Dedifferentiated amniotic fluid mesenchymal stem cell (primary cell): ENCODE measurements at regions not wholly inside any gene's neighbourhood (a gene's known extent, or its start where the extent isn't known, plus 50 kb on each side); places are given as distances from the start of the nearest gene placed in this dataset.

Source experiments
- DNase-seq: peaks from one replicate; pipeline ENCODE4 v3.0.0-alpha.2; 2016; ENCODE audit errors: extremely low spot score

DNA sequence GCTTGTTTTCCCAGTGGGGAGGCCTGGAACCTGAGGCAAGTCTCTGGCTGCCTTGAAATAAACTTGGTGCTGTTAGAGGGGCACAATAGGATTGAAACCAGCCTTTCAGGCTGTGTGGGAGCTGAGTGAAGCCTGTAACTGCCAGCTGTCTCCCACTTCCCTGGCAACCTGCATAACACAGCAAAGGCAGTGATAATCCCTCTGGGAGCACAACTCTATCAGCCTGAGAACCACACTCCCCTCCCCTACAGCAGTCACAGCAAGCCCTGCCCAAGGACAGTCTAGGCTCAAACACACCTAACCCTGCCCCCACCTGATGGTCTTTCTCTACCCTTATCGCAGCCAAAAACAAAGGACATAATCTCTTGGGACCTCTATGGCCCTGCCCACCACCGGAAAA is 683.8 kb upstream of the ATXN8OS start:
- DNase-seq: no peak

DNA sequence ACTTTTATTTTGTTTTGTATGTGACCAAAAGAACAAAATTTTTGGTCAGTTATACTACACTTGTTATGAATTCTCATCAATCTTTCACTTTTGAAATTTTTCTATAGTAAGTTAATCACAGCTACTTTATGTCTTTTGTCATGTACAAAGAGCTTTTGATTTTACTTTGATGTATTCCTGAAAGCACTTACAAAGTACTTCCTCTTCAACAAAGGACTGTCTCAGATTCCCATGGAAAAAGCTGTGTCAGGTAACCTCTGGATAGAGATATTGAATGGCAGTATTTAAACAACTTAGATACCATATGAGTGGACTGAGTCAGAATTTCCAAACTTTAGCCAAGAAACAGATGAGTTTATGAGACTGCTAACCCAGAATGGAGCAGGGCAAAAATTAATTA is 689.3 kb upstream of the ATXN8OS start:
- no peak for DNase-seq

DNA sequence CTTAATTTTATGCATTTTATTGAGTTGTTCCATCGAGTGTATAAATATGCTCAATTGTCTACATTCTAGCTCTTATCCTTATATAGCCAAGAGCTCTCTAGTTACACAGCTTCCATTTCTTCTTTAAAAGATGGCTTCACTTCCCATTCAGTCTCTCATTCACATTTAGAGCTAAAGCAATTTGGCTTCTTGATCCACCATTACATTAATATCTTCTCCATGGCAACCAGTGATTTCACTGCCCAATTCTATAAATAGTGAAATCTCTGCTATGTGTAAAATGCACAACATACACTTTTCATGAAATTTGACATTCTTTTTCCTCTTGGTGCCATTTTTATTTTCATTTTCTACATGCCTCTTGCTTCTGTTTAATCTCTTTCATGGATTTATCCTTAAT is 696.9 kb upstream of the ATXN8OS start:
- no peak for DNase-seq

DNA sequence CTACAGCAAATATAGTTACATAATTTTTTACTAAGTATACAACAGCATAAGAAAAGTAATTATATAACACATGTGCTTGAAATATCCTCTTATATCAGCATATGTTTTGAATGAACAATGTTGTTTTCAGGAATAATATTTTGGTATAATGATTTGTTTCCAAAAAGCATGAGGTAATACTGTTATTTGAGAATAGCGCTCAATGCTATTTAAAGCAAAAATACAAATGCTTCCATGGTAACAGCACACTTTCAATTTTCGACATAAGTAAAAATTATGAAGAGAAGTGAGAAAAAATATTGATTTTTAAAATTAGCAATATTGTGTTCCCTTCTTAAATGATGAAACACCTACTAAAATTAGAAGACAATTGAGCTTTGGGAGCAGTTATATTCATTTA is 715.9 kb upstream of the ATXN8OS start:
- no peak for DNase-seq

DNA sequence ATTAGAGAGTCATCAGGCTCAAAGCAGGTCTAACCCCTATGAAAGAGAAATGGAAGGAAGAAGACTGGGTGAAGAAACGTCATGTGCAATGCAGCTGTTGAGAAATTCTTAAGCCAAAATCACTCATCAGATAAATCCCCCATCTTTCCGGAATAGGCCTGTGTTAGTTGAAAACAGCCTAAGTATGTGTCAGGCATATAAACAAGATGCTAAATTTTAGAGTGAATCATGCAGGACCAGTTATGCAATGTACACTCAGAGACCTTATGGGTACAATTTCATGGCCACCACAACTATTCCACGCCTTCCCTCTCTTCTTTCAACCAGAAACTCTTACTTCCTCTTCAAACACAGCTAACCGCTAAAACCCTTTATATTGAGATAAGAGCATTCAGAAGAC is 717.7 kb upstream of the ATXN8OS start:
- no peak for DNase-seq

DNA sequence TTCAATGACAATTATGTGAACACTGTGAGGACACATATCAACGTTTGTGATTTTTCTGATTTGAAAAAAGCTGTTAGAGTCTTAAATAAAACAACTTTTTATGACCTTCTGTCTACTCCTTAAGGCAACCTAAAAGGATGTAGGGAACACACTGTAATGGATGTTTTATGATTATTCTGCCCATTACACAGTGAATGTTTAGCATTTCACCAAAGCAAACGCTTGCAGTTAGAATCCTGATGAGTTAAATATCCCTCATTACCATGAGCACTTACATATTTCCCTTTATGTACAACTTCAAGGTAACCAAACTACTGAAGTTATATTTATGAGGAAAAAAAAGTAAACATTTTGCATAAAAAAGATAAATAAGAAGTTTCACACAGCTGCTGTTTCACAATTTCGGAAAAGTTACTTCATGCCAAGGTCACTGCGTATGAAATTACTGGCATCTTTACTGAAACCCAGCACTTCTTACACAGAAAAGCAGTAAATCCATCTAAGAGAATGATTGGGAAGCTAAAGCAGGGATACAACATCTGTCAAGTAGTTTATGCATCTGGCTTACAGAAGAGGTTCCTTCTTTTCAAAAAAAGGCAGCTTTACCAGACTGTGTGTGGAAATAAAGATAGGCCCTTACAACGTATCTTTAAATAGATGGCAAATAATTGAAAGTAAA is 733.7 kb upstream of the ATXN8OS start:
- no peak for DNase-seq

DNA sequence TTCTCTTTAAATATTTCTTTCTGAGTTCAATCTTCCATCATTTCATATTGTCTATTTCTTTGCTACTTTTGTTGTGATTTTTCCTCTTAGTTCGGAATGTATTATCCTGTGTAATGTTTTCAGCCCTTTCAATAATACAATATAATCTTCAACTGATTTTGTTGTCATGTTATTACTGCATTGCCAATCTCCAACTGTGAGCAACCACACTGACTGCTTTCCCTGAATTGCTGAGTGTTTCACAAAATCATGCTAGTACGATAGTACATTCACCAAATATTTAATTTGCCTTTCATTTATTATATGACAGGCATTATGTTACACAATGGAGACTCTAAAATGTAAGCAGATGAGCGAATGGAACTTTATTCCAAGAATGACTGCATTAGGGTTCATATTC is 744.3 kb upstream of the ATXN8OS start:
- no peak for DNase-seq

DNA sequence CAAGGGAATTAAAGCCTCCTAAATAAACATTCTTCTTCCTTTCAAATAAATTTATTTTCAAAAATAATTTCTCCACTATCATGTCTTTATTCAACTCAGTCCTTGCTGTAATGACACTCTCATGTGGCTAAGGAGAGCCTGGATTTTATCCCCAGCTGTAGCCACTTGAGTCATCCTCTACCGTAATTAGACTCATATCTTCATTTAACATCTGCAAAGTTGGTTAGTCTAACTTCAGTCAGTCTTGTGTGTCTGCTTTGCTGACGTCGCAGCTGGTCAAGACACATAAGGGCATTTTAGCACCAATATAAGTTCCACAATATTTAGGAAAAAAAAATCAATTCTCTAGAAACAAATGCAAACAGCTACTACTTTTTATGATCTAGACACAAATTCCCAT is 776.4 kb upstream of the ATXN8OS start:
- DNase-seq: no peak

DNA sequence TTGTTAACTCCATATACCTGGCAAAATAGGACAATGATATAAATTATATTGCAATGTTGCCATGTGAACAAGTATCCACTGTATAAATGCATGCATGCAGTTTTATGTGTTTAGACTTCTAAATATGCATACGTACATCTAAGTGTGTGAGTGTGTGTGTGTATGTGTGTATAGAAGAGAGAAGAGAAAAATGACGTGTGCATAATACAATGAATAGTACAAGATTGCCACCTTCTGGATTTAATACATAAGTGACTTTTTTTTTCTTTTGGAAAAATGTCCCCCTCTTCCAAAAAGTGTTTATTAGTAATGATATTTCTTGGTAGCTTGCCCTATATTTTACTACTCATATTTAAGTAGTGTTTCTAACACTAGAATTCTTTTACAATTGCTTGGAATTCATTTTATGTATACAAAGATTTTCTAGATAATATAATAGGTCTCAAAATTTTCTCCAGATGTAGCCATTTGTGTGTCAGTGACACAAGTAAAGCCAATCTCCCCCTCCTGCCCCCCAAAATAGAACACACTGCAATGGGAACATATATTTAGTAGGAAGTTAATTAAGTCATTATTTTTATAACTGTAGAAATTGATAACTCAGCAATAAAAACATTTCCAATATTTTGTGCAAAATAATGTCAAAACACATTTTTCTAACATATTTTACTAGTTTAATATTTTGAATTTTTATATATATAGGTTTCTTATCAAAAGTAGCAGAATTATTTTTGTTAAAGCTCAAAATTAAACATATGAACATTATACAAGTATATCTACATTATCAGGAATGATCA is 783.3 kb upstream of the ATXN8OS start:
- no peak for DNase-seq

DNA sequence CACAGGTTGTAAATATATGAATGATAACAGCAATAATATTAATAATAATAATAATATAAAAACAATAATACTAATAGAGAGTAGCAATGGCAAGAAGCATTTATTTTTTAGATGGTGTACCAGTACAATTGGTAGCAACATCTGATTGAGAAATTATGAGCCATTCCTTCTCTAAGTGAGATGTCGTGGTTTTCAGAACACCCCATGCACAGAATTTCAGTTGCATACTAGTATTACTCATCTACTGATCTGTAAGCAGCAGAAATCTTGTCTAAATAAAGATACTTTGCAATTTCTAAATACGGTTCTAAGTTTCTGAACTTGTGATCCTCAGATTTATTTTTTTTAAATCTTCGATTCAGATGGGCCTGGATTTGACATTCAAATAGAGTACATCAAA is 788.0 kb upstream of the ATXN8OS start:
- DNase-seq: no peak

DNA sequence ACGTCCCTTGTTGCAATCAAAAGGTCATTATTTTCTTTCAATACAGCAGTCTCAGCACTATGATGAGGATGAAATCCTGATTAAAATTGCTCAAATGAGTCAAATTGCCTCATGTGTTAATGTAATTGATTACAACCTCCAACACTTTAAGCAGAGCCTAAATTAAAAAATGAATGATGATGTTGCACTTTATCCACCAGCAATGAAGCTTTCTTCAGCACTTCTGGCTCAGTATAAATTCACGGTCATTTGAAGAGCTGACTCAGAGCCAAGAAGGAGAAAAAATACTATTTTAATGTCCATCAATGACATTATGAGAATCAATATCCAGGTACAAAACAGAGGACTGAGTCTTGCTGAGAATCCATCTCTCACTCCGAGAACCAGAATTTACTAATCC is 792.6 kb upstream of the ATXN8OS start:
- no peak for DNase-seq

DNA sequence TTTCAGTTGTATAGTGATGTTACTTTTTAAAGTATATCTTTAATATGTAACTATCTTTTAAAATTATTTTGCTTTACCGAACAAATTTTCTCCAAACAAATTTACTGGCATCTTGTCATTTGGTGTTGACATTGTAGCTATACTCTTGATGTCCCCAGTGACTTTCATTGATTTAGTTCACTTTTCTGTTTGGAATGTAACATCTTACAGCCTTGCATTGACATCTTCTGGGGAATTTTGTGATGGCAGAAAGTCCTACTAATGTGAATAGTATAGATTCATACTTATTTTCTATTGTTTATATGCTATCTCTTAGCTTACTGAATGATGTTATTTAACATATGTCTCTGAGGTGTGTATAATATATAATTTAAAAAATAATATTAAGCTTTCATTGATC is 800.9 kb upstream of the ATXN8OS start:
- no peak for DNase-seq

DNA sequence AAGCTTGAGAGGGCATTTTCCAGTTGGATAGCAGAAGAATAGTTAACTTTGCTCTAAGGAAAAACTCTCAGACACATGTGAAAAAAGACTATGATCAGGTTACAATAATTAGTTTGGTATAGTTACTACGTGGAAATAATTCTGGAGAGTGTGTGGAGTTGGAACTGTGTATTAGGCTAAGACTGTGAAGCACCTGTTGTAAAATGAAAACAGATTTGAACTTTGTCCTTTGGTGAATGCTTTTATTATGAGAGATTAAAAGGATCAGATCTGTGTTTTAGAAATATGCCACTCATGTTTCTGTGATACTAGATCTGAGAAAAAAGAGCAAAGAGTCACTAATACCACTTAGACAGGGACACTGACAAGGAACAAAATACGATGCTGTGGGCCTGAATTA is 807.5 kb upstream of the ATXN8OS start:
- DNase-seq: no peak

DNA sequence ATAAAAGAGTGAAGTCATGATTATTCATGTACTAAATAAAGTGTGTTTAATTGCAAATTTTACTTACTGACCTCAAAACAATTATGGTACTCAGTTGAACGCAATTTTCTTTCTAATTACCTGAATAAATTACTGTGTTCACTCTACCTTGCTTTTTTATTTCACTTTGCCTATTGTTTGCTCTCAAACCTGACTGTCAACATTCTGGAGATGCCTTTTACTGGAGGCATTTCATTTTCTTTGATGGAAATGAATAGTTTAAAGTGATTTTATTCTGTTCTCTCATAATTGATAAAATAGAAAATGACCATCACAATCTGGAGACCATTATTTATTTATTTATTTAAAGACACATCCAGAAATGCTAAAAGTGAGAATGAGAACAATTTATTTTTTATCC is 811.5 kb upstream of the ATXN8OS start:
- no peak for DNase-seq

DNA sequence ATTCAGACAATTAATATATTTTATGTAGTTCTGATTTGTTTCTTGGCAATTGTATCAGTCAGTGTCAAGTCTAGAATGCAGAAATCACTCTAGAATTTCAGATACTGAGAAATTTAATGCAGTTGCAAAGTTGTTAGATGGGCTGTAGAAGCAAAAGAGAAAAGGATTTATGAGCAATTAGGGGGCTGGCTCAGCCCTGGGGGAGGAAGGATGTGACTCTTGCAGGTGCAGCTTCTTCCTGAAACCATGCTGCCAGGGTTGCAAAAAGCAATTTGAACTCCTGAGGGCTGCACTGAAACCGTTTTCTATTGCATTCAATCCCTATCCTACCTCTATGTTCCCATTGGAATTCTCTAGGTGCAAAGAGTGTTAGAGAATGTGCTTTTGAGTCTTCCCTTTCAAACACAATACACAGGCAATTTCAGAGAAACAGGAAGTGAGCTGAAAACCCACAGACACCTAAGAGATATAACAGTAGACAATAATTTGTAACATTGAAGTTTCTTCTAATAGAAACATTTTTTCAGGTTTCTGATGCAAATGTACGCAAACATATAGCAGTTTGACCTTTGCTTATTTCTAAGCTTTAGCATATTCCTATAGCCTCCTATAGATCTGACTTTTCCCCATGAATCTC is 814.7 kb upstream of the ATXN8OS start:
- DNase-seq: no peak

DNA sequence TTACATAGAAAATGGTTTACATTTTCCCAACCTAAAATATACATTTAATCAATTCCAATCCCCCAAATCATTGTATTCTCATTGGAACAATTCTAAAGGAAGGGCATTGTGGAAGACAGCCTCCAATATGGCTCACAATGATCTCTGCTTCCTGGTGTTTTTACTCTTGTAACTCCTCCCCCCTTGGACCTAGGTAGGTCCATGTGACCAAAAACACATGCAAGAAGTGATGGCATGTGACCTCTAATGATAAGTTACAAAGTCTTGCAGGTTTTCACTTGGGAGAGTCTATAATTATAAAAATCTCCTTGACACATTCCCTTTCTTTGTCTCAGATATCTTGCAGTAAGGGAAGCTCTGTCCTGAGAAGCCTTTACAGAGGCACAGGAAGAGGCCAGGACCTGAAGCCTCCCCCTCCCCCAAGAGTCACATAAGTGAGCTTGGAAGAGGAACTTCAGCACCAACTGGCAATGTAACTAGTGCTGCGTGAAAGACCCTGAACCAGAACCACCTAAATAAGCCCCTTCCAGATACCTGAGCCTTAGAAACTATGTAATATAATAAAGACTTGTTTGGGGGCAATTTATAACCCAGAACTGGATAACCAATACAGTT is 816.2 kb upstream of the ATXN8OS start:
- DNase-seq: no peak

DNA sequence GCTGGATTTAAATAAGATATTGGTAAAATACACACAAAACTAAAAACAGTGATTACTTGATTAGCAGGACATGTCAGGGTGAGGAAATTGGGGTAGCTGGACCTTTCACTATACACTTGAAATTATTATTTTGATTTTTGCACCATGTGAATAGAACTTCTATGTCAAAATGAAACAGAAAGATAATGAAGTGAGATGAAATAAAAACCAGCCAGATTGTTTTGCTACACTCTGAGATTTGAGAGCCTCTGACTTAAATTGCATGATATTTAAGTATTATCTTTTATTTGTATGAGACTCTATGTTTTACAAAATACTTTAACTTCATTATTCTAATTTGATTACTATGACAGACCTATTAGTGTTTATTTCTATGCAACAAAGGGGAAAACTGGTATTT is 819.6 kb upstream of the ATXN8OS start:
- DNase-seq: no peak

DNA sequence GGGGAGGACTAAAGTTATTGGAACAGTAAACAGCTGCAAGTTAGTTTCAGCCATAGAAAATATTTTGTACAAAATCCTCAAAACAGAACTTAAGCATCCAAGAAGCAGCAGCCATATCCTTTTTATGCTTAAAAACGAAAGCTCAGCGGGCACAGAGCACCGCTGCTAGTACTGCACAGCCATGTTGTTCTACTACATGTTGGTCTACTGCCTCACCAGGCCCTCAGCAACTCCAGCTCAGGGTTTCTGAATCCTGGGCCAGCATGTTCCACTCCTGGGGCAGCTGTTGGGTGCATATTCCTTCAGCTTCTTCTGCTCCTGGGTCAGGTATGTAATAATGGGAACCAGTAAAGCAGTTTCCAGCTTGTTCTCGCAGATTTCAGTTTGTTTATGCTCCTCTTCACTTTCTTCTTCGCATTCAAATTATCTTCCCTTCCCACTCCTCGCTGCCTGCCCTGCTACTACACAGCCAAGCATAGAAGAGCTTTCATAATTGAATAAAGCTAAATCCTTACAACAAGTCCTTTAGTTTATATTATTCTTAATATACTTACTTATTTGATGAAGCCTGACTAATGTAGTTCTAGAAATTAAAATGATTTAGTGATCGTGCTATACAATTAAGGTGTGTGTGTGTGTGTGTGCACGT is 820.5 kb upstream of the ATXN8OS start:
- DNase-seq: no peak

DNA sequence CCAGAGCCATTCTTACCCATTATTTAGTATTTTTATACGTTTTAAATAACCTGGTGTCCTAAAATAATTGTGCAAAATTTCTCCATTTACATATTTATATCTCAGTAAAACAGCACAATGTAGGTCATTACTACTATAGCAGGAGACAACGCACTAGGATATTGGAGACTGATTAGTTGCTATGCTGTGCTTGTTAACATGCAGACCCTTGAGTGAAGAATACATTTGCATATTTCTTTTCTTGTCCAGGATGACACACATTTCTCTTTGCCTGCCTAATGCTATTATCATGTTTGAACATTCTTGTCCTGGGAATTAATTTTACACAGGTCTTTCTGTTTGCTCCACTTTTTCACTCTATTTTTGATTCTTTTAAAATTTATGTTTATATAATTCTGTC is 823.8 kb upstream of the ATXN8OS start:
- no peak for DNase-seq

DNA sequence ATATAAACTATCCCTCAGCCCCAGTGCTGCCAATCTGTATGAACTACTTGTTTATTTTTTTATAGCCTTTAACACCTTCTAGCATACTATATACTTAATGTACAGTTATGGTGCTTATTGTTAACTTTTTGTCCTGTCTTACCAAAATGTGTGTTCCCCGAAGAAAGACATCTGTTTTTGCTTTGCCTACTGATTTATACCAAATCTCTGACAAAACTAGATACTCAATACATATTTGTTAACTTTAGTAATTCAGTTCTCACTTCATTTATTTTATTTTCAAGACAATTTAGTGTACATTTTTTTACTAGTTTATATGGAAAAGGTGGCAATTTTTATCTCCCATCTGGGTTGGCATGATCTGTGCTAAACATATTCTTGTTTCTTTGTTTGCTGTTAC is 824.3 kb upstream of the ATXN8OS start:
- no peak for DNase-seq

DNA sequence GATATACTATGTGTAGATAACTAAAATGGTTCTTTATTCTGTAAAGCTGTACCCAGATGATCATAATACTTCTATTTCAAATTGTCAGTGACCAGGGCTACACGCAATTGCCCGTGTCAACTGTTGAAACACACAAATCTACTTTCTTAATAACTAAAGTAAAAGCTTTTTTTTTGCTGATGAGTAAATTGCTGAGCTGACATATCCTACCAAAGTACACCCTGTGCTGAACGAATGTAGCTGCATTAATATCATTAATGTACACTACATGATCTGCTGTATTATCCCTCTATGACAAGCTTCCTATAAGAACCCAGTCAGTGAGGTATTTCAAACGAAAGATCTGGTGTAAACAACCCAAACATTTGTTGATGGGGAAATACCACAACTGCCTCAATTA is 827.2 kb upstream of the ATXN8OS start:
- no peak for DNase-seq

DNA sequence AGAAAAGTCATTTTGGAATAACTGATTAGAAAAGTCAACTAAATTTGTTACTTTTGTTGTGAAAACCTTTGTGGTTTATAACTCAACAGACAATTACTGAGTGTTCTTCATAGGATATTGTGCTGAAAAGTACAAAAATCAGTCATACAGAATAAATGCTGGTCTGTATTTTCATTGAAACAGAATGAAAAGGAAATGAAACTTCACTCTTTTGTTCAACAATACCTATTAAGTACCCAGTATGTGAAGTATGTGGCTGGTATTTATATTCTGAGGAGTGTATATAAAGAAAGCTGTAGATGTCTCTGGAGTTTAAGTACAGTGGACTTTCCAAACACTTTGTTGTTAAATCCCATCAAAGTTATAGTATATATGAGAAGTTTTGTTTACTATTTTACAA is 828.4 kb upstream of the ATXN8OS start:
- no peak for DNase-seq
